ENCODE measurements at regions not wholly inside any gene's neighbourhood (a gene's known extent, or its start where the extent isn't known, plus 50 kb on each side); places are given as distances from the start of the nearest gene placed in this dataset.

DNA sequence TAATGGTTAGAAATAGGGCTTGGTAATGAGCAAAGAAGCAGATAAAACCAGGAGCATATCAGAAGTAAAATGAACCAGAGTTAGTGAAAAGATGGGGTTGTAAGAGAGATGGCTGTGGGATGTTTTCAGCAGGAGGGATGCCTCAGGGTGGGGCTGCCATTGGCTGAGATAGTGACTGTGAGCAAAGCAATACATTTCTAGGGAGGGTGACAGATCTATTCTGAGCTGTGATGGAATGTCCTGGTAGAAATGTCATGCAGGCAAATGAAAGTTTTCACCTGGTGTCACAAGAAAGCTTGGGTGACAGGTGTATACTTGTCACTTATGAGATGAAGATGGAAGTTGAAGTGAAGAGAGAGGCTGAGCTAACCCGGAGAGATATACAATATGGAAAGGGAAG lies 435.9 kb downstream of the TNS3 start:
- no peak for TF ChIP-seq POLR2A (IDR thresholded peaks at IDR 0.05)
- no peak for TF ChIP-seq CTCF (IDR thresholded peaks at IDR 0.05)
- Histone ChIP-seq H3K27ac (no peak overlapping the region), H3K36me3 (no peaks in the 10 kb centered on the region), H3K27me3 (no peaks in the 10 kb centered on the region), H3K4me3 (no peak overlapping the region), H3K4me1 (peaks cover 0 to 15% (median 0%) of the 10 kb centered on the region in 12 donors), H3K9me3 (no peaks in the 10 kb centered on the region)
- ATAC-seq, result peak in 1 of 4 donors; percentile 28
- no peak for DNase-seq
- 28 to 91% (median 61%) methylated on average over 1 of the region's 1 CpG for whole genome bisulfite sequencing, 4 donors
- intact Hi-C loops (cut with DNase I), result no loop called here

- WGBS, 4 donors, result 58 to 74% (median 66%) methylated on average over 1 of the region's 1 CpG
- ATAC-seq, result no peak
Observed at GRCh38 chr7:47145186-47145725, 436.7 kb downstream of the TNS3 start.

GRCh38 chr7:47143339-47143738 lies 438.6 kb downstream of the TNS3 start:
- WGBS, 4 donors, result 76 to 91% (median 88%) methylated on average over 1 of the region's 1 CpG
- H3K27me3 ChIP-seq, result no peaks in the 10 kb centered on the region
- intact Hi-C loops (cut with DNase I), result no loop called here

More at GRCh38 chr7:47145186-47145725, 436.7 kb downstream of the TNS3 start:
- intact Hi-C loops (cut with DNase I), result no loop called here
- TF ChIP-seq CTCF (IDR thresholded peaks at IDR 0.05) (no peak), POLR2A (IDR thresholded peaks at IDR 0.05) (no peak)
- peaks cover 0 to 15% (median 0%) of the 10 kb centered on the region in 12 donors for H3K4me1 ChIP-seq
- no peak overlapping the region for H3K4me3 ChIP-seq
- no peaks in the 10 kb centered on the region for H3K9me3 ChIP-seq
- no peak overlapping the region for H3K27ac ChIP-seq
- DNase-seq, result no peak
- no peaks in the 10 kb centered on the region for H3K27me3 ChIP-seq
- H3K36me3 ChIP-seq, result no peaks in the 10 kb centered on the region

DNA sequence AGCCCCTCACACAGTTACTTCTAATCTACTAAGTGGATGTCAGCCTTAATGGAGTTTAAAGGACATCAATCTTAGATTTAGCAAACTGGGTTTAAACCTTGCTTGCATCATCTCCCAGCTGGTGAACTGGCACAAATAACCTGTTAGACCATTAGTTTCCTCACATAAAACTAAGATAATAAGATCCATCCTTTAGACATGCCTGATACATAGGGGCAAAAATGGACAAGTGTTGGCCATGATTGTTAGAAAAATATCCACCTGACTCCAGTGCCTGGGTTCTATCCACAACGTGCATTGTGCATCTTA lies 439.1 kb downstream of the TNS3 start:
- TF ChIP-seq CTCF (IDR thresholded peaks at IDR 0.05), result no peak
- no peak for TF ChIP-seq POLR2A (IDR thresholded peaks at IDR 0.05)
- H3K4me3 ChIP-seq, result no peak overlapping the region
- no peaks in the 10 kb centered on the region for H3K36me3 ChIP-seq
- no peaks in the 10 kb centered on the region for H3K27me3 ChIP-seq
- no peaks in the 10 kb centered on the region for H3K9me3 ChIP-seq
- intact Hi-C loops (cut with DNase I), result no loop called here
- no peak overlapping the region for H3K27ac ChIP-seq
- H3K4me1 ChIP-seq, result peaks cover 0 to 10% (median 0%) of the 10 kb centered on the region in 12 donors
- DNase-seq (no peak), ATAC-seq (no peak)
- 86 to 96% (median 90%) methylated on average over 1 of the region's 1 CpG for WGBS, 4 donors

More at GRCh38 chr7:47143339-47143738, 438.6 kb downstream of the TNS3 start:
- ATAC-seq, result no peak
- no peaks in the 10 kb centered on the region for H3K9me3 ChIP-seq
- no peaks in the 10 kb centered on the region for H3K36me3 ChIP-seq
- peaks cover 0 to 10% (median 0%) of the 10 kb centered on the region in 12 donors for H3K4me1 ChIP-seq
- DNase-seq, result no peak
- H3K4me3 ChIP-seq, result no peak overlapping the region
- no peak for TF ChIP-seq CTCF (IDR thresholded peaks at IDR 0.05)
- TF ChIP-seq POLR2A (IDR thresholded peaks at IDR 0.05), result no peak
- H3K27ac ChIP-seq, result no peak overlapping the region

Data from heart left ventricle (tissue), 16 donors.